Stimulated activated CD8-positive, alpha-beta memory T cell treated with anti-CD3 and anti-CD28 coated beads, Interleukin-12 subunit alpha, Interleukin-12 subunit beta, amount 100 ng/mL, for 24 hours (primary cell): ENCODE measurements at regions not wholly inside any gene's neighbourhood (a gene's known extent, or its start where the extent isn't known, plus 50 kb on each side); places are given as distances from the start of the nearest gene placed in this dataset.
"Not testable (repeated sequence)": the region's sequence is repeated elsewhere in the genome, so short reads cannot be mapped to it uniquely, and the experiment has no call there.

Experiments
- DNase-seq: peaks from one replicate; pipeline ENCODE4 v3.0.0-alpha.2; 2020; ENCODE audit errors: extremely low read depth

DNA sequence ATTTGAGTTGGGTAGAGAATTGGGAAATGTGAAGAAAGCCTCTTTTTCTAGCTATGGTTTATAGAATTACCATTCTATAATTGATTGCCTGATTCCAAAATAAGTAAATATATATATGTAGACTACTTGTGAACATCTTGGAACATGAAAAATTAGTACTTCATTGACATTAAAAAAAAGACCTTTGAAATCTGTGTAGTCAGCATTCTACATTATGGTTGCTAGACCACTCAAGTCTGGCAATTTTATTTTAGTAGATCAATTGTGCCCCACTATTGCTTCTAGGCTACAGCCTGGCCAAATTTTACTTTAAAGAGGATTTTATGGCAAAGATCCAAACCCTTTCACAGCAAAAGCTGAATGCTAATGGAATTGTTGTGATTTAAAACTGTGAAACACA, 279.8 kb downstream of the IKZF2 start:
- no peak for DNase-seq

DNA sequence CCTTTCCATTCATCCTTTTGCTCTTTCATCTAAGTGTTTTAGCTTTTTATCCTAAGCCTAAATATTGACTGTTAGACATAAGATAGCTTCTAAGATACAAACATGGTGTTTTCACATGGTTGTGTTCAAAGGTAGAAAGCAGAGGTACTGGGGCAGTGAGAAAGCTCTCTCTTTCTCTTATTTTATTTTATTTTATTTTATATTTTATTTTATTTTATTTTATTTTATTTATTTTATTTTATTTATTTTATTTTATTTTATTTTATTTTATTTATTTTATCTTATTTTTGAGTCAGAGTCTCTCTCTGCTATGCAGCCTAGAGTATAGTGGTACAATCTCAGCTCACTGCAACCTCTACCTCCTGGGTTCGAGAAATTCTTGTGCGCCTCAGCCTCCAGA, 287.2 kb downstream of the IKZF2 start:
- DNase-seq = no peak

GRCh38 chr2:212863185-212863588, 288.2 kb downstream of the IKZF2 start:
- no peak for DNase-seq

DNA sequence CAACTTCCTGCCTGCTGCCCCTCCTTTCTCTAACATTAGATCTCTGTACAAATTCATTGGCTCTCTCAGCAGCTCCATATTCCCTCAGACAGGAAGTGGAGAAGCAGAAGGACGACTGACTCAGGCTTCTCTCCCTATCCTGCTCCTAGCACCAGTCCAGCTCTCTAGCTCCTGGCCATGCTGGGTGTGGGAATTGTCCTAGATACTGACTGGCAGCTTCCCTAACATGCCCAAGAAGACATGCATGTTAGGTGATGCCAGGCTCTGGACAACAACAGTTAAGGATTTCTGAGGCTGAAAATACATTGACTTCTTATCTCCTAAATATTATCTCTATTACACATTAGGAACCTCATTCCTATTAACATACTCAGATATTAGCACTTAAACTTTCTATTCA, 292.9 kb downstream of the IKZF2 start:
- no peak for DNase-seq

DNA sequence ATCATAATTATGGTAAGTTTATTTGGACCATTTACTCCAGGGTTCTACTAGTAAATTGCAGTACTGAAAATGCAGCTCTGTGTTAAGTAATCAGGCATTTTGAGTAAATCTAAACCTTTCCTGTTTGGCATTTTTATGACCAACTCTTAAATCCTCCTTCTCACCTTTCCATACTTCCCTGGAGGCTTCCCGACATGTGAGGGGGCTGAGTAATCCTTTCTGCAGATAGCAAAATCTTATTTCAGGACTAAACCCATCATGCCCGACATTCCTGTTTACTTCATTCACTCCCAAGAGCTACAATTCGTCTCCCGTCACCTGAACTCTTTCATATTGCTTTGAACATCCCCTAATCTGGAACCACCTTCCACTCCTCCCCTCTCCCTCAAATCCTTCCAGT, 296.6 kb downstream of the IKZF2 start:
- DNase-seq = no peak

DNA sequence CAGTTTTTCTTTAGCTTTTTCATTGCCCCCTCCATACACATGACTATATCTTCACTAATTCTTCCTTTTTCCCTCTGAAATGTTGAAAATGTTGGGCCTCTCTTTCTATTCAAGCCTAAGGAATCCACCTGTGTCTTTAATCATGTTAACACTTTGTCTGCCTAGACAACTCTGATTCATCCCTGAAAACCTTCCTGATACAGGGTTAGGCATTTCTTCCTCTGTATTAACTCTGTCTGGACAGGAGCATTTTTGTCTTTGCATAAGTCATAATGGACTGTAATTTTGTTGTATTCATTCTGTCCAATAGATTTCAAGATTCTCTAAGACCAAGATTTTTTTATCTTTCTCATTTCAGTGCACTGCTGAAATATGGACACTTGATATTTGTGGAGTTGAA, 297.3 kb downstream of the IKZF2 start:
- DNase-seq = no peak

DNA sequence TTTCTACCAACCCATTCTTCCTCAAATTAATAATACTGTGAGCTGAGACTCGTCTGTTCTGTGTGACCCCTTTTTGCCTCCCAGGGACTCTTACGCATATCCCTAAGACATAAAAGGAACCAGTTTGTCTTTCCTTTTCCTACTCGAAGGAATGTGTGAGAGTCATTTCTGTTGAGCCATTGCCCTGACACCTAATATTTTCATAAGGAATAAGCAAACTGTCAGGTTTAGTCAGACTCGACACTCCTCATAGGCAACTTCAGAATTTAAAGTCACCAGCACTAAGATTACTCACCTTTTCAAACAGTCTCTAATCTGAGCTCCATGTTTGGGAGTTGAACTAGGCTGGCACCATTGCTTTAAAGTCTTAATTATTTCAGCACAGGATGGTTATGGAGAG, 305.5 kb downstream of the IKZF2 start:
- no peak for DNase-seq

DNA sequence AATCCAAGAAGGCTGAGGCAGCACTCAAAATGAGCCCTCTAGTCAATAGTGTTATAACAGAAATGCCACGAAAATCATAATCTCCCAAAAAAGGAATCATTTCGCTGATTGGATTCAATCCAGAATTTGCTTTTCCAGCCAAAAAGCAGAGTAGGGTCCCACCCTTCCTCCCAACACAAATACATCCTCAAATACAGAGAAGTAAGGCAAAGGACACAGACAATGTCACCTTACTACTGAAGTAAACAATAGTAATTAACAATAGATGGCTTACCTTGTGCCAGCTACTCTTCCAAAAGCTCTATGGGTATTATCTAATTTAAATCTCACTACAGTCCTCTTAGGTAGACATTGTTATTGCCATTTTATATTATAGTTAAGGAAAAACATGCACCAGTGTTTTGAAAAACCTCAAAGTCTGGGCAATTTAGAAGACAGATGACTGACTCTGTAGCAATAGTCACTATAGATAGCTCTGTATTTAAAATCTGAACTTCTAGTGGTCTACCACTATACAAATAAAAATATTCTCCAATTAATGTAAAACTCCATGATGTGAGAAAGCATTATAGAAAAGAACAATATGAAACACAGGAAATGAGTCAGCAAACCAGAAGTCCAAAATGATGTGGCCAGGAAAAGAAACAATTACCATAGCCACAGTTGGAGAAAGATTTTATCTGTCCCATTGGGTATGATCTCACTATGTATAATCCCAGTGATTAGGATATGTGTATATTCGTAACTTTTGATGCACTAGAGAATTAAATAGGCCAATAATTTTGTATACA, 305.0 kb upstream of the ERBB4 start:
- no peak for DNase-seq

GRCh38 chr2:212842544-212843185, 304.1 kb upstream of the ERBB4 start:
- DNase-seq = no peak

- no peak for DNase-seq
These were observed 302.9 kb upstream of the ERBB4 start for GRCh38 chr2:212841460-212841859.

DNA sequence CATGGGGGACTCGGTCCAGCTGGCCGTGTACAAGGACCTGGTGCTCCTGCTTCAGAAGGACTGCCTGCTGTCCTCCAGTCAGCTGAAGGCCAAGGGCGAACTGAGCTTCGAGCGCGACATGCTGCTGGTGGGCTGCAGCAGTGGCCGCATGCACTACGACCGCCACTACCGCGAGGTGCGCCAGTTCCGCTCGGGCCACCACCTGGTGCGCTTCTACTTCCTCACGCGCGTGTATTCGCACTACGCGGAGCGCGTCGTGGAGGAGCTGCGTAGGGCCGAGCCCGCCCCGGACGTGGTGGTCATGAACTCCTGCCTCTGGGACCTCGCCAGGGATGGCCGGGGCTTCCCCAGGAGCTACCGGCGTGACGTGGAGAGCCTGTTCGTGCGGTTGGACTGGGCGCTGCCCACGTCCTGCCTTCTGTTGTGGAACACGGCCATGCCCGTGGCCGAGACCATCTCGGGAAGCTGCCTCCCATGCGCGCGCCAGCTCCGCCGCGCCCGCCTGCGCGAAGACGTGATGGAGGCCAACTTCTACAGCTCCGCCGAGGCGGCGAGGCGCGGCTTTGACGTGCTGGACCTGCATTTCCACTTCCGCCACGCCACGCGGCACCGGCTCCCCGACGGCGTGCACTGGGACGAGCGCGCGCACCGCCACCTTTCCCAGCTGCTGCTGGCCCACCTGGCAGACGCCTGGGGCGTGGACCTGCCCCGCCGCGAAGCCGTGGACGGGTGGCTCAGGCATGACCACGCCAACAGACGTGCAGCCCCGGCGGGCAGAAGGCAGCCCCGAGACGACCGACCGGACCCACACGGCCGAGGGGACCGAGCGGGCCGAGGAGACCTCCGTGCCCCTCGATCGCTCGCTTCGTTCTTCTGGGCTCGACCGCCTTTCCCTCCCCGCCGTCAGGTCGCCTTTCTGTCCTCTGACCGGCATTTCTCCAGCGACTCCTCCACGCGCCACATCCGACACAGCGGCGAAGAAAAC, 293.9 kb upstream of the ERBB4 start:
- no peak for DNase-seq

DNA sequence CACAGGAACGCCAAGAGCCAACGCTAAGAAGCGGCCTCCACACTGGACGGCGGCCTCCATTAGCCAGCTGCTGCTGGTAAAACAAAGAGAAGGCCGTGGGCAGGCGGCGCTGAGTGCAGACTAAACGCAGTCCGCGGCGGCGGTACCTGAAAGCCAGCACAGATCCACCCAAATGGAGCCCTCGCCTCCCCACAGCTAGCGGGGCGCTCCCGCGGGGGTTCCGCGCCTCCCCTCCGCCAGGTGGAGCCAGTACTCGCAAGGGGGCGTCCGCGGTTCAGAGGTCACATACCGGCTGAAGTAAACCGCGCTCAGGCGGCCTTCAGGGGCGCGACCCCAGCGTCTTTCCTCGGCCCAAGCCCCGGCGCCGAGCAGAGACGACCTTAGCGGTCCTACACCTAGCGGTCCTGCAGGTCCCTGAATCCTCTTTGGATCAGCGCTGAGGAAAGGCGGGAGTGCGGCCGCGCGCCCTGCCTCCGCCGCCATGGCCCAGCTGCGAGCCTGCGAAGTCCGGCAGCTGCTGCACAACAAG, 293.1 kb upstream of the ERBB4 start:
- DNase-seq = no peak

GRCh38 chr2:212816267-212816666, 277.7 kb upstream of the ERBB4 start:
- no peak for DNase-seq

DNA sequence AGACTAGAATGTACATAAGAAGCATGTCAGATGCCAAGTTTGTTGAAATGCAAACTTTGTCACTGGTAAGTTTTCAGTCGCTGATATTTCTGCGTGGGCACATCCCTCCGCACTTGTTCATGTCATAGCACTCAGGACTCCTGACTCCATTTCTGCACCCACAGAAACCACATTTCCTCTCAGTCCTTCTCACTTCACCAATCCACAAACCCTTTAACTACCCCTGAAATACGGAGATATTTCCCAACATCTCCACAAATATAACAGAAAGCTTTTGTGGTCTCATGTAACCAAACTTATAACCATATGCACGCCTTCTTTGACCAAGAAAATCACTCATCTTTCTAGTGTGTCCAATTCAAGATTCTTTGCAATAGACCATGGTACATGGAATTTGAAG, 276.9 kb upstream of the ERBB4 start:
- no peak for DNase-seq

DNA sequence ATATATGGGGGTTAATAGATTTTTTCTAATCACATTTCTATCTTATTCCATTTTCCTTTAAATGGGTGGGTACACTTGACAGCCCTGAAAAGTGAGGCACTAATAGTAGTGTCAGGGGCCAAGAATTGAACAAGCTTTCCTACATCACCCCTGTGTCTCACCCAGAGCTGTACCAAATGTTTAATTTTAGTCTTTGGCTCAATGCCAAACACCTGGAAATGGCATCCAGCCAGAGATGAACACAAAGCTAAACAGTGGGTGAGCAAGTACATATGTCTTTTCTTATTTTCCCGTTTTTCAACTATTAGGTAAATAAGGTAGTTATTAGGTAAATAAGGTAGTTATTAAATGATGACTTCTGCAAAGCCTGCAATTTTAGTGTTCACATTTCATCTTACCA, 276.3 kb upstream of the ERBB4 start:
- DNase-seq = no peak

- DNase-seq = no peak
These were observed 273.3 kb upstream of the ERBB4 start for GRCh38 chr2:212811921-212812320.

DNA sequence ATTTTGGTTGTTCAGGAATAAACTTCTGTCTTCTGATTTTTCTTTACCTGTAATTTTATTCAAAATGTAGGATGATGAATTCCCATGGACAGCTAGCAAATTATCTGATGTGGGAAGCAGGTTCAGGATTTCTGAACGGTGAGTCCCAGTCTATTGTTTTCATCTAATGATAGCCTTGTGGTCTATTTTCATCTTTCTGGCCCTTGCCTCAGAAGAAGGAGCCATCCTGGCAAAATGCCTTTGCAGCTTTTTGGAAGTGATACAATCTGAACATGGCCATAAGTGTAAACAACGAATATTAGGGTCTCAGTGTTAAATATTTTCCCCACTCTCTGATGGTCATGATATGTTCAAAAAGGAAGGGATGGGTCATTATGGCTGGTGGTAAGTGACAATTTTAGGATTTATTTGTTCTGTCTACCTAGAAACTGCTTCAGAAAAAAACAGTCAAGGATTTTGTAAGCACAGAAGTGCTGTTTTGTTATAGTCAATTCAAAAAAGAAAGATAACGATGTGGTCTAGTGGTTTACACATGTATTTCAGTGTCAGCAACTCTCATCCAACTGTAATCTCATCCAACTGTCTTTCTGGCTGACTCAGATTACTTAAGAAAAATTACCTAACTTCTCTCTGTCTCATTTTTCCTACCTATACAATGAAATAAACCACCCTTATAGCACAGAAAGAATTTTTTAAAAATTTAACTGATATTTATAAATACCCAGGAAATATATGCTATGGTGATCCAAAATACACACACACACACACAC, 272.6 kb upstream of the ERBB4 start:
- no peak for DNase-seq

GRCh38 chr2:212797484-212798205, 259.0 kb upstream of the ERBB4 start:
- no peak for DNase-seq

DNA sequence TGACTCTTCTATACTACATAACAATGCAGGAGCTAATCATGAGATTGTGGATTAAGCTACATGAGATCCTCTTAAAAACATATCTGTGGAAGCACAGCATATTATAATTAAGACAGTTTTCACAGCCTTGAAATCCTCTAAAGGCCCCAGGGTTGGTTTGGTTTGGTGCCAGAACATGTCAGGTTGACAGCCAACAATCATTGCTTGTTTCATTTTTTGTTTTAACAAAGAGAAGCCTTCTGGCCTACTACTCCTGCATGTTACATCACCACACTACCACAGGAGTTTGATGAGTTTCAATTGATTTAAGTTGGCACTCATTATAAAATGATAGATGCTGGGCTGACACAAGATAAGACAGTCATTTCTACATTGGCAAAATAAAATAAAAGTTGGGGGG, 255.9 kb upstream of the ERBB4 start:
- no peak for DNase-seq

DNA sequence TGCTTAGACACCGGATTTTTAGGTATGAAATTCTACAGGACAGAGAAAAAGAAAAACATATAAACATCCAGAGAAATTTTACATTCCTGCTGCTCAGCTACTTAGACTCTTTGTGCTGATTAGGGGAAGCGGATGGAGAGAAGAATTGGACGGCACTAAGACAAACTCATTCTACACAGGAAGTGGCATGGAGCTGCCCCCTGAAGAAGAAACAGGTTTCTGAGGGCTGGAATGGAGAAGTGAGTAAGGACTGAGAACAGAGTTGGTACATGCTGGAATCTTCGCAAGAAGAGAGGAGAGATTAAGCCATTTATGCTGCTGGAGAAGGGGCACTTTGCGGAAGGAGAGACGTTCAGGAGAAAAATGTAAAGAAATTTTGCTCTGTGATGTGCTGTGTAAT, 253.0 kb upstream of the ERBB4 start:
- DNase-seq = no peak

- DNase-seq = not testable (repeated sequence)
These were observed 247.5 kb upstream of the ERBB4 start for GRCh38 chr2:212786088-212786487.
